Keratinocyte (primary cell): ENCODE measurements at regions not wholly inside any gene's neighbourhood (a gene's known extent, or its start where the extent isn't known, plus 50 kb on each side); places are given as distances from the start of the nearest gene placed in this dataset.

Source experiments
- EZH2 ChIP-seq: IDR thresholded peaks from one replicate; pipeline ENCODE4 v1.6.1; 2012; ENCODE audit warnings: inconsistent platforms, mild to moderate bottlenecking, low read length, moderate library complexity
- TF ChIP-seq, protein P1 (sequence below), 3 experiments: IDR thresholded peaks in 1 of 3; conservative IDR thresholded peaks in 1 of 3; optimal IDR thresholded peaks in 1 of 3; 2 replicates in 2 of 3; 3 replicates in 1 of 3; pipeline versions ENCODE3 to v1.5.1; 2011; ENCODE audit warnings: low read length in 3 of 3, mild to moderate bottlenecking in 3 of 3, moderate library complexity in 2 of 3, control low read depth in 1 of 3, inconsistent platforms in 1 of 3; ENCODE audit not compliant: insufficient read depth in 2 of 3; ENCODE audit errors: extremely low read depth in 1 of 3

DNA sequence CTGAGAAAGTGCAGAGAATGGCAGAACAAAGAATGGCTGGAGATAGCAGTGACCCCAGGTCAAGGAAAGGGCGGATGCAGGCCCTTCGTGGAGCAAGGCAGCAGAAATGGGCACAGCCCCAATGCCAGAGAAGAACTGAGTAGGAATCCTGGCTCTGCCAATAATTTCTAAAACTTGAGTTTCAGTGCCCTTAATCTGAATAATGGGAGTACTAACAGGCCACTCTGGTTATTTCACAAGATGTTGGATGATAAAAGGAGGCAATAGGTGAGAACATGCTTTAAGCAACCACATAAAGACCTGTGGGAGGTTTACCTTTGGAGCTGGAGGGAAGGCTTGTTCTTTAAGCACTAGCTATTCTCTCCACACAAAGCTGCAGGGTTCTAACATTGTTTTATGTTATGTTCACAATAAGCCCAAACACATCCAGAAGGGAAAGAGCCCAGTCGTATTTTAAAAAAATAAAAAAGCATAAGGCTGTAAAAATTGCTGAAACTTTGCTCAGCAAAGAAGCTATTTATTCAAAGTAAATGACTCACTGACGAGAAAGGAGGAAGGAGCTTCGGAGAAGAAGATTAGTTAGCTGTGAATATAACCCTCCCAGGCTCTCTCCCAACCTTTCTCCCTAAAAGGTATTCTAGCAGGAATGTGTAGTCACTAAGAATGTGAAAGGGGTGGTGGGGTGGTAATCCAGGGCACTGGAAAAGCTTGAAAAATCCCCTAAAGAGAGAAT is 470.2 kb downstream of the TXNL1 start:
- TF ChIP-seq, protein P1, sequence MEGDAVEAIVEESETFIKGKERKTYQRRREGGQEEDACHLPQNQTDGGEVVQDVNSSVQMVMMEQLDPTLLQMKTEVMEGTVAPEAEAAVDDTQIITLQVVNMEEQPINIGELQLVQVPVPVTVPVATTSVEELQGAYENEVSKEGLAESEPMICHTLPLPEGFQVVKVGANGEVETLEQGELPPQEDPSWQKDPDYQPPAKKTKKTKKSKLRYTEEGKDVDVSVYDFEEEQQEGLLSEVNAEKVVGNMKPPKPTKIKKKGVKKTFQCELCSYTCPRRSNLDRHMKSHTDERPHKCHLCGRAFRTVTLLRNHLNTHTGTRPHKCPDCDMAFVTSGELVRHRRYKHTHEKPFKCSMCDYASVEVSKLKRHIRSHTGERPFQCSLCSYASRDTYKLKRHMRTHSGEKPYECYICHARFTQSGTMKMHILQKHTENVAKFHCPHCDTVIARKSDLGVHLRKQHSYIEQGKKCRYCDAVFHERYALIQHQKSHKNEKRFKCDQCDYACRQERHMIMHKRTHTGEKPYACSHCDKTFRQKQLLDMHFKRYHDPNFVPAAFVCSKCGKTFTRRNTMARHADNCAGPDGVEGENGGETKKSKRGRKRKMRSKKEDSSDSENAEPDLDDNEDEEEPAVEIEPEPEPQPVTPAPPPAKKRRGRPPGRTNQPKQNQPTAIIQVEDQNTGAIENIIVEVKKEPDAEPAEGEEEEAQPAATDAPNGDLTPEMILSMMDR (optimal IDR thresholded peaks at IDR 0.05 in 1 of 3, IDR thresholded peaks at IDR 0.05 in 1 of 3, conservative IDR thresholded peaks at IDR 0.05 in 1 of 3; ENCODE audit: extremely low read depth in 1 of 3, insufficient read depth in 2 of 3, low read length in 3 of 3), result no peak
- no peak for TF ChIP-seq EZH2
